Glutamatergic neuron (in vitro differentiated cells): ENCODE measurements at regions not wholly inside any gene's neighbourhood (a gene's known extent, or its start where the extent isn't known, plus 50 kb on each side); places are given as distances from the start of the nearest gene placed in this dataset.
"Not testable (repeated sequence)": the region's sequence is repeated elsewhere in the genome, so short reads cannot be mapped to it uniquely, and the experiment has no call there.

Experiments
- DNase-seq: peaks from one replicate; pipeline ENCODE4 v3.0.0; 2022
- H3K27ac Mint-ChIP-seq: one replicate; pipeline ENCODE4 v1.8.0; 2020; ENCODE audit warnings: mild to moderate bottlenecking, mixed read lengths, inconsistent platforms; ENCODE audit not compliant: unreplicated experiment
- H3K27me3 Mint-ChIP-seq: one replicate; pipeline ENCODE4 v1.8.0; 2020; ENCODE audit warnings: mild to moderate bottlenecking, moderate library complexity, mixed read lengths, inconsistent platforms; ENCODE audit not compliant: unreplicated experiment
- H3K36me3 Mint-ChIP-seq: one replicate; pipeline ENCODE4 v1.8.0; 2020; ENCODE audit warnings: mild to moderate bottlenecking, mixed read lengths, inconsistent platforms; ENCODE audit not compliant: unreplicated experiment
- H3K4me1 Mint-ChIP-seq: one replicate; pipeline ENCODE4 v1.8.0; 2020; ENCODE audit warnings: mild to moderate bottlenecking, low read depth, mixed read lengths, inconsistent platforms; ENCODE audit not compliant: unreplicated experiment
- H3K4me3 Mint-ChIP-seq: one replicate; pipeline ENCODE4 v1.8.0; 2020; ENCODE audit warnings: mild to moderate bottlenecking, mixed read lengths, inconsistent platforms; ENCODE audit not compliant: unreplicated experiment
- H3K9me3 Mint-ChIP-seq: one replicate; pipeline ENCODE4 v1.8.0; 2020; ENCODE audit warnings: mild to moderate bottlenecking, moderate library complexity, mixed read lengths, inconsistent platforms; ENCODE audit not compliant: unreplicated experiment
- CTCF ChIP-seq: fragments of 200-600 bp; sonication (generic); IDR thresholded peaks from one replicate; pipeline ENCODE4 v1.5.0; 2021; ENCODE audit not compliant: partially characterized antibody, unreplicated experiment

- Mint-ChIP-seq H3K27me3 (no peaks in the 10 kb centered on the region), H3K9me3 (no peaks in the 10 kb centered on the region), H3K4me3 (no peak overlapping the region), H3K27ac (no peak overlapping the region), H3K4me1 (no peaks in the 10 kb centered on the region), H3K36me3 (no peaks in the 10 kb centered on the region)
- no peak for DNase-seq
- no peak for TF ChIP-seq CTCF
These were observed 605.1 kb upstream of the ID4 start for GRCh38 chr6:19231878-19232561.

- H3K4me1 Mint-ChIP-seq: no peaks in the 10 kb centered on the region
These were observed 591.5 kb upstream of the ID4 start for GRCh38 chr6:19245656-19246055.

GRCh38 chr6:19247181-19247580 is 590.0 kb upstream of the ID4 start:
- H3K4me3 Mint-ChIP-seq, H3K36me3 Mint-ChIP-seq, DNase-seq, H3K9me3 Mint-ChIP-seq, H3K27me3 Mint-ChIP-seq, H3K4me1 Mint-ChIP-seq, H3K27ac Mint-ChIP-seq: not testable (repeated sequence)

More at GRCh38 chr6:19245656-19246055, 591.5 kb upstream of the ID4 start:
- H3K27me3 Mint-ChIP-seq: peaks cover 4% of the 10 kb centered on the region
- TF ChIP-seq CTCF: no peak
- H3K27ac Mint-ChIP-seq: no peak overlapping the region
- DNase-seq: no peak
- no peak overlapping the region for H3K4me3 Mint-ChIP-seq
- peaks cover 2% of the 10 kb centered on the region for H3K9me3 Mint-ChIP-seq
- H3K36me3 Mint-ChIP-seq: peaks cover 5% of the 10 kb centered on the region

GRCh38 chr6:19256123-19256522 is 581.0 kb upstream of the ID4 start:
- H3K36me3 Mint-ChIP-seq, H3K9me3 Mint-ChIP-seq, DNase-seq, H3K4me3 Mint-ChIP-seq, H3K27ac Mint-ChIP-seq, H3K27me3 Mint-ChIP-seq, H3K4me1 Mint-ChIP-seq: not testable (repeated sequence)

- TF ChIP-seq CTCF: no peak
- Mint-ChIP-seq H3K27ac (no peak overlapping the region), H3K27me3 (no peaks in the 10 kb centered on the region), H3K9me3 (no peaks in the 10 kb centered on the region), H3K36me3 (no peaks in the 10 kb centered on the region), H3K4me3 (no peak overlapping the region), H3K4me1 (no peaks in the 10 kb centered on the region)
- no peak for DNase-seq
These were observed 575.5 kb upstream of the ID4 start for GRCh38 chr6:19261642-19262041.

- DNase-seq: no peak
- H3K4me3 Mint-ChIP-seq: peak overlapping the region; percentile 12
- H3K36me3 Mint-ChIP-seq: peaks cover 5% of the 10 kb centered on the region
- no peak for TF ChIP-seq CTCF
- peaks cover 3% of the 10 kb centered on the region for H3K9me3 Mint-ChIP-seq
- no peaks in the 10 kb centered on the region for H3K27me3 Mint-ChIP-seq
- H3K4me1 Mint-ChIP-seq: no peaks in the 10 kb centered on the region
- H3K27ac Mint-ChIP-seq: no peak overlapping the region
These were observed 569.1 kb upstream of the ID4 start for GRCh38 chr6:19268117-19268516.
